Hepatocyte (in vitro differentiated cells): ENCODE measurements at regions not wholly inside any gene's neighbourhood (a gene's known extent, or its start where the extent isn't known, plus 50 kb on each side); places are given as distances from the start of the nearest gene placed in this dataset.
"Not testable (repeated sequence)": the region's sequence is repeated elsewhere in the genome, so short reads cannot be mapped to it uniquely, and the experiment has no call there.

Source experiments
- DNase-seq: peaks from one replicate; pipeline ENCODE4 v3.0.0-alpha.2; 2016; ENCODE audit warnings: low spot score
- H2AFZ ChIP-seq: fragments of 200-600 bp; sonication (generic); 2 replicates; pipeline ENCODE4 v1.6.0; 2016; ENCODE audit warnings: antibody characterized with exemption, mild to moderate bottlenecking
- H3K27ac ChIP-seq: fragments of 200-600 bp; sonication (generic); 2 replicates; pipeline ENCODE4 v1.5.1; 2016; ENCODE audit warnings: mild to moderate bottlenecking
- H3K27me3 ChIP-seq: fragments of 200-600 bp; sonication (generic); 2 replicates; pipeline ENCODE4 v1.6.1; 2016
- H3K36me3 ChIP-seq: fragments of 200-600 bp; sonication (generic); replicated peaks from 2 replicates; pipeline ENCODE4 v1.5.1; 2016; ENCODE audit warnings: low read depth; ENCODE audit not compliant: insufficient read depth
- H3K4me1 ChIP-seq: fragments of 200-600 bp; sonication (generic); 2 replicates; pipeline ENCODE4 v1.5.1; 2016; ENCODE audit warnings: mild to moderate bottlenecking, moderate library complexity; ENCODE audit not compliant: insufficient read depth
- H3K4me2 ChIP-seq: fragments of 200-600 bp; sonication (generic); 2 replicates; pipeline ENCODE4 v1.6.0; 2016
- H3K4me3 ChIP-seq: fragments of 200-600 bp; sonication (generic); 2 replicates; pipeline ENCODE4 v1.5.1; 2016; ENCODE audit warnings: mild to moderate bottlenecking
- H3K79me2 ChIP-seq: fragments of 200-600 bp; sonication (generic); 2 replicates; pipeline ENCODE4 v1.6.0; 2017; ENCODE audit warnings: mild to moderate bottlenecking
- H3K9me2 ChIP-seq: fragments of 200-600 bp; sonication (generic); replicated peaks from 2 replicates; pipeline ENCODE4 v1.6.0; 2017; ENCODE audit warnings: mild to moderate bottlenecking; ENCODE audit not compliant: insufficient read depth
- H3K9me3 ChIP-seq: fragments of 200-600 bp; sonication (generic); 2 replicates; pipeline ENCODE4 v1.5.1; 2016; ENCODE audit warnings: low read depth, mild to moderate bottlenecking
- H4K20me1 ChIP-seq: fragments of 200-600 bp; sonication (generic); 2 replicates; pipeline ENCODE4 v1.6.0; 2016; ENCODE audit warnings: mild to moderate bottlenecking; ENCODE audit not compliant: insufficient read depth, poor library complexity, severe bottlenecking
- EZH2 ChIP-seq: fragments of 200-600 bp; sonication (generic); IDR thresholded peaks from 2 replicates; pipeline ENCODE4 v1.6.1; 2016; ENCODE audit warnings: antibody characterized with exemption, mild to moderate bottlenecking, borderline replicate concordance
- EZH2phosphoT487 ChIP-seq: fragments of 200-600 bp; sonication (generic); IDR thresholded peaks from one replicate; pipeline ENCODE4 v1.6.1; 2018; ENCODE audit warnings: antibody characterized with exemption, mild to moderate bottlenecking, low read depth, moderate library complexity; ENCODE audit not compliant: unreplicated experiment, severe bottlenecking
- WGBS: methylation state at CpG from one replicate; pipeline ENCODE4 v1.1.6; 2016; ENCODE audit warnings: low lambda C conversion rate; ENCODE audit errors: missing lambda C conversion rate; 5-methylcytosine and 5-hydroxymethylcytosine counted together
- TF ChIP-seq, protein P1 (sequence below): fragments of 200-600 bp; sonication (generic); IDR thresholded peaks from 2 replicates; pipeline ENCODE4 v1.5.1; 2016; ENCODE audit warnings: antibody characterized with exemption, mild to moderate bottlenecking; ENCODE audit not compliant: poor library complexity

DNA sequence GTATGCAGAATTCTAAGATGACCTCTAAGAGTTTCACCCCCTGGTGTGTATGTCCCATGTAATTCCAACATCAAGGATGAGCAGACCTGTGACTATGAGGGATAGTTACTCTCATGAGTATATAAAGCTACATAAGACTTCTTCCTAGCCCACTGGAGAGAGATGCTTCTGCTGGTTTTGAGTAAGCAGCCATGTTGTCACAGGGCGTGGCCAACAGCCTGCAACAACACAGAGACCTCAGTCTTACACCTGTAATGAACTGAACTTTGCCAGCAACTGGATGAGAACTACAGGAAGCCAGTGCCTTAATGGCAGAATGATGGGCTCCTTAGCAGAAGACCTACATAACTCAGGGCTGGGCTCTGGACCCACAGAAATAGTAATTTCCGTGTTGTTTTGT lies 120.9 kb downstream of the GOLGA6L6 start:
- H3K9me3 ChIP-seq = peaks cover 39% of the 10 kb centered on the region
- not testable (repeated sequence) for H3K9me2 ChIP-seq, H3K4me2 ChIP-seq, DNase-seq, H3K27ac ChIP-seq, H3K27me3 ChIP-seq, H3K4me1 ChIP-seq, H4K20me1 ChIP-seq, H2AFZ ChIP-seq, H3K79me2 ChIP-seq, H3K36me3 ChIP-seq, H3K4me3 ChIP-seq
- 26% methylated on average over 2 of the region's 2 CpGs for WGBS

DNA sequence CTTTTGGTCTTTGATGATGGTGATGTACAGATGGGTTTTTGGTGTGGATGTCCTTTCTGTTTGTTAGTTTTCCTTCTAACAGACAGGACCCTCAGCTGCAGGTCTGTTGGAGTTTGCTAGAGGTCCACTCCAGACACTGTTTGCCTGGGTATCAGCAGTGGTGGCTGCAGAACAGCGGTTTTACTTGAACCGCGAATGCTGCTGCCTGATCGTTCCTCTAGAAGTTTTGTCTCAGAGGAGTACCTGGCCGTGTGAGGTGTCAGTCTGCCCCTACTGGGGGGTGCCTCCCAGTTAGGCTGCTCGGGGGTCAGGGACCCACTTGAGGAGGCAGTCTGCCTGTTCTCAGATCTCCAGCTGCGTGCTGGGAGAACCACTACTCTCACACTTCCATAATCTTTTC lies 125.0 kb downstream of the GOLGA6L6 start:
- not testable (repeated sequence) for H3K4me3 ChIP-seq, H3K27me3 ChIP-seq, H2AFZ ChIP-seq, H3K9me2 ChIP-seq, H3K79me2 ChIP-seq, DNase-seq, H3K4me2 ChIP-seq, H3K36me3 ChIP-seq, H3K4me1 ChIP-seq, H3K27ac ChIP-seq, H4K20me1 ChIP-seq
- peaks cover 37% of the 10 kb centered on the region for H3K9me3 ChIP-seq
- WGBS = 59% methylated on average over 7 of the region's 7 CpGs

DNA sequence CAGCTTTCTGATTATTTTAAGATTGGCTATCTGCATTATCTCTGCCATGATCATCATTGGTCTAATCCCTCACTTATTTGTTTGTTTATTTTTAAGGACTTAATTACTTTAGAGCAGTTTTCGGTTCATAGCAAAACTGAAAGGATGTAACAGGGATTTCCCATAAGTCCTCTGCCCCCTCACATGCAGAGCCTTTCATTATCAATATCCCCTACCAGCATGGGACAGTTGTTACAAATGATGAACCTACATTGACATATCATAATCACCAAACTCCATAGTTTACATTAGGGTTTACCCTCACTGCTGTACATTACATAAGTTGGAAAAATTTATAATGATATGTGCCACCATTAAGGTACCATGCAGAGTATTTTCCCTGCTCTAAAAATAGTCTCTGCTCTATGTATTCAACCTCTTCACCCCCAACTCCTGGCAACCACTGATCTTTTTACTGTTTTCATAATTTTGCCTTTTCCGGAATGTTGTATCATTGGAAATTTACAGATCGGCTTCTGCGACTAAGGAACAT lies 131.9 kb downstream of the GOLGA6L6 start:
- not testable (repeated sequence) for H3K36me3 ChIP-seq, H4K20me1 ChIP-seq, DNase-seq, H3K79me2 ChIP-seq, H3K4me3 ChIP-seq, H3K4me1 ChIP-seq, H3K9me2 ChIP-seq, H3K4me2 ChIP-seq, H3K27me3 ChIP-seq, H3K27ac ChIP-seq, H2AFZ ChIP-seq
- peaks cover 38% of the 10 kb centered on the region for H3K9me3 ChIP-seq
- 81% methylated on average over 4 of the region's 4 CpGs for WGBS

DNA sequence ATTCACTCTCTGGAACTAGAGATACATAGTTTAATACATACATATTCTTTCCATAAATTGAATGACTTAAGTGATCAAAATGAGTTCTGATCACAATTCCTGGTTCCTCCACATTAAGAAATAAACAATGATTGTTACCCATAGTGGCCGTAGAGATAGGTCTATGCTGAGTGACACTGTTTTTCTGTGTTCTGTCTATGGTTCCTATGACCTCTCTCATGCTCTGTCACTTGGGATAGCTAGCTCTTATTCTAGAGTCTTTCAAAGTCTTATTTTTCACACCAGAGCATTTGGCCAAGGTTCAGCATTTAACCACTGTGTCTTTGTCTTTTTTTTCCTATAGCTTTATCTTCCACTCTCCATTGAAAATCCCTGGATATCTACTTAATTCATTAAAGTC lies 132.4 kb downstream of the GOLGA6L6 start:
- Histone ChIP-seq H3K36me3 (no peaks in the 10 kb centered on the region), H3K27ac (no peak overlapping the region), H3K9me3 (peaks cover 38% of the 10 kb centered on the region), H3K4me1 (no peaks in the 10 kb centered on the region), H2AFZ (no peak overlapping the region), H3K4me2 (no peak overlapping the region), H3K9me2 (no peaks in the 10 kb centered on the region), H3K27me3 (no peaks in the 10 kb centered on the region), H4K20me1 (no peaks in the 10 kb centered on the region), H3K79me2 (no peaks in the 10 kb centered on the region), H3K4me3 (no peak overlapping the region)
- WGBS = 68% methylated on average over 1 of the region's 1 CpG
- DNase-seq = no peak
- TF ChIP-seq, protein P1, sequence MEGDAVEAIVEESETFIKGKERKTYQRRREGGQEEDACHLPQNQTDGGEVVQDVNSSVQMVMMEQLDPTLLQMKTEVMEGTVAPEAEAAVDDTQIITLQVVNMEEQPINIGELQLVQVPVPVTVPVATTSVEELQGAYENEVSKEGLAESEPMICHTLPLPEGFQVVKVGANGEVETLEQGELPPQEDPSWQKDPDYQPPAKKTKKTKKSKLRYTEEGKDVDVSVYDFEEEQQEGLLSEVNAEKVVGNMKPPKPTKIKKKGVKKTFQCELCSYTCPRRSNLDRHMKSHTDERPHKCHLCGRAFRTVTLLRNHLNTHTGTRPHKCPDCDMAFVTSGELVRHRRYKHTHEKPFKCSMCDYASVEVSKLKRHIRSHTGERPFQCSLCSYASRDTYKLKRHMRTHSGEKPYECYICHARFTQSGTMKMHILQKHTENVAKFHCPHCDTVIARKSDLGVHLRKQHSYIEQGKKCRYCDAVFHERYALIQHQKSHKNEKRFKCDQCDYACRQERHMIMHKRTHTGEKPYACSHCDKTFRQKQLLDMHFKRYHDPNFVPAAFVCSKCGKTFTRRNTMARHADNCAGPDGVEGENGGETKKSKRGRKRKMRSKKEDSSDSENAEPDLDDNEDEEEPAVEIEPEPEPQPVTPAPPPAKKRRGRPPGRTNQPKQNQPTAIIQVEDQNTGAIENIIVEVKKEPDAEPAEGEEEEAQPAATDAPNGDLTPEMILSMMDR = no peak

DNA sequence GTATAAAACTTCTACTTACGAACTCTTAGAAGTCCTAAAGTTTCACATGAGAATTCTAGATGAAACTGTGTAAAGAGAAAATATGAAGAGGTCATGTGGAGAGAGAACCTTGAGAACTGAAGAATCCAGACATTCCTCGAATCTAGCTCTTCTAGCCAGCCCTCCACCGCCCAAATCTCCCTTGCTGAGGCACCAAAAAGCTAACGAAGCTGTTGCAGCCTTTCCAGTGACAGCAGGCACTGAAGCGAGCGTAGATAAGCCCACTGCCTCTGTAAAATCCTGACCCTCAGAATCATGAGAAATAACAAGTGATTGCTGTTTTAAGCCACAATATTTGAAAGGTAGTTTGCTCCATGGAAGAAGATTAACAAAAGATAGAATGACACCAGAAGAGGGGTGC lies 134.0 kb downstream of the GOLGA6L6 start:
- 43% methylated on average over 6 of the region's 6 CpGs for WGBS
- no peaks in the 10 kb centered on the region for H3K9me2 ChIP-seq
- peaks cover 37% of the 10 kb centered on the region for H3K9me3 ChIP-seq
- no peaks in the 10 kb centered on the region for H3K36me3 ChIP-seq
- no peaks in the 10 kb centered on the region for H3K27me3 ChIP-seq
- H4K20me1 ChIP-seq = no peaks in the 10 kb centered on the region
- no peaks in the 10 kb centered on the region for H3K4me1 ChIP-seq
- no peak overlapping the region for H2AFZ ChIP-seq
- H3K79me2 ChIP-seq = no peaks in the 10 kb centered on the region
- H3K4me2 ChIP-seq = no peak overlapping the region
- no peak for DNase-seq
- TF ChIP-seq EZH2phosphoT487 = no peak
- no peak for TF ChIP-seq EZH2
- TF ChIP-seq, protein P1 = no peak
- no peak overlapping the region for H3K27ac ChIP-seq
- H3K4me3 ChIP-seq = no peak overlapping the region

DNA sequence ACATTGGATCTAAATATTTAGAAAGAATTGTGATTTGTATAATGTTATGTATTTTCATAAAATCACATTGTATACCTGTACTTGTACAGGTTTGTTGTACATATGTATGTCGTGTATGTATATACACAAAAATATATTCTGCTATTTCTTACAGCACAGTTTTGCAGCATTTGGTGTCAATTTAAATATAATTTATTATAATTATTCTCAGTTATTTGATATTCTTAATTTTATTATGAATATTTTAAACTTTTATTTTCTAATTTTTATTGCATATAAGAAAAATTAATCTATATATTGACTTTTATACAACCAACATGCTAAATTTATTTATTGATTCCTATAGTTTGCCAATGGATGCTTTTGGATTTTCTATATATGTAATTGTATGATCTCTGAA lies 137.0 kb downstream of the GOLGA6L6 start:
- H3K4me2 ChIP-seq, H3K27me3 ChIP-seq, H4K20me1 ChIP-seq, H3K4me1 ChIP-seq, H3K4me3 ChIP-seq, H3K27ac ChIP-seq, H3K9me2 ChIP-seq, DNase-seq, H3K36me3 ChIP-seq, H3K79me2 ChIP-seq, H2AFZ ChIP-seq: not testable (repeated sequence)
- peaks cover 32% of the 10 kb centered on the region for H3K9me3 ChIP-seq
- WGBS = 43% methylated on average over 1 of the region's 1 CpG

DNA sequence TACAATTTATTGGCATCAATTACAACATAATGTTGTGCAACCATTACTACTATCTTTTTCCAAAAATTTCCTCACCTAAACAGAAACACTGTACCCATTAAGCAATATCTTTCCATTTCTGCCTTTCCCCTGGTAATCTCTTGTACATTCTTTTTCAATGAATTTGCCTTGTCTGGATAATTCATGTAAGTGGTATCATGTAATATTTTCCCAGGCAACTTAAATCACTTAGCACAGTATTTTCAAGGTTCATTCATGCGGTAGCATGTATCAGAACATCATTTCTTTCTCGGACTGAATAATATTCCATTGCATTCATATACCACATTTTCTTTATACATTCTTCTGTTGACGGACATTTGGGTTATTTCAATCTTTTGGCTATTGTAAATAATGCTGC lies 139.0 kb downstream of the GOLGA6L6 start:
- not testable (repeated sequence) for H3K36me3 ChIP-seq, H3K9me2 ChIP-seq, H3K79me2 ChIP-seq, H3K27ac ChIP-seq, H4K20me1 ChIP-seq, H3K4me2 ChIP-seq, H3K27me3 ChIP-seq, H3K4me1 ChIP-seq, H3K4me3 ChIP-seq, DNase-seq, H2AFZ ChIP-seq
- H3K9me3 ChIP-seq = peaks cover 17% of the 10 kb centered on the region
- 69% methylated on average over 3 of the region's 3 CpGs for WGBS
